Gastroesophageal sphincter (tissue), 3 donors: ENCODE measurements at regions not wholly inside any gene's neighbourhood (a gene's known extent, or its start where the extent isn't known, plus 50 kb on each side); places are given as distances from the start of the nearest gene placed in this dataset.

Experiments
- CTCF ChIP-seq, 4 experiments: fragments of 200-600 bp in 2 of 4; fragments of 450-650 bp in 2 of 4; sonication (generic) in 1 of 4; IDR thresholded peaks; one replicate each; pipeline ENCODE4 v1.5.1; 2017 to 2019; ENCODE audit warnings: antibody characterized with exemption in 4 of 4, mild to moderate bottlenecking in 2 of 4, moderate library complexity in 2 of 4
- EP300 ChIP-seq: sonication (generic); formaldehyde crosslinking; IDR thresholded peaks from one replicate; pipeline ENCODE4 v1.6.1; 2017; ENCODE audit warnings: antibody characterized with exemption, mild to moderate bottlenecking

- TF ChIP-seq CTCF (IDR thresholded peaks at IDR 0.05), result no peak
- TF ChIP-seq EP300, result no peak
Measured at GRCh38 chr1:188958461-188959115, 1519.1 kb downstream of the BRINP3 start.
